HL-60 (cell line): ENCODE measurements at regions not wholly inside any gene's neighbourhood (a gene's known extent, or its start where the extent isn't known, plus 50 kb on each side); places are given as distances from the start of the nearest gene placed in this dataset.

ENCODE experiments used
- POLR2AphosphoS5 ChIP-seq: IDR thresholded peaks from 2 replicates; pipeline ENCODE4 v1.6.1; 2012; ENCODE audit warnings: low read depth
- TF ChIP-seq, protein P1 (sequence below): IDR thresholded peaks from one replicate; pipeline ENCODE4 v1.5.1; 2011; ENCODE audit warnings: low read length, control low read depth, inconsistent platforms; ENCODE audit not compliant: insufficient read depth
- TF ChIP-seq, protein P2 (sequence below): IDR thresholded peaks from 2 replicates; pipeline ENCODE4 v1.6.1; 2012; ENCODE audit warnings: low read depth; ENCODE audit not compliant: insufficient replicate concordance

DNA sequence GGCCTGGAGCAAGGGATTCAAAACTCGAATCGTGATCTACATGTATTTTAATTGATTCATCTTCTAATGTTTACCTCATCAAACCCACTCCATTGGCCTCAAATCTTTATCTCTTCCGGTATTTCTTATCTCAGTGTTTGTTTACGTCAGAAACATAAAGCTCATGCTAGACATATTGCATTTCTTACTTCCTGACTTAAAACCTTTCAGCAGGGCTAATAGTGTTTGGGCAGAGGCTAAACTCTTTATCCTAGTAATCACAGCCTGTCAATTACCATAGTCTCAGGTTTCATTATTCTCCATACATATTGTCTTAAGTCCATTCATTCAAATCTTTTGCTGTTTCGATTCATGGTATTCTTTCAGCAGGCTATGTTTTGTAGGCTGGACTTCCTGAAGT lies 81.3 kb upstream of the AGR3 start:
- TF ChIP-seq, protein P1, sequence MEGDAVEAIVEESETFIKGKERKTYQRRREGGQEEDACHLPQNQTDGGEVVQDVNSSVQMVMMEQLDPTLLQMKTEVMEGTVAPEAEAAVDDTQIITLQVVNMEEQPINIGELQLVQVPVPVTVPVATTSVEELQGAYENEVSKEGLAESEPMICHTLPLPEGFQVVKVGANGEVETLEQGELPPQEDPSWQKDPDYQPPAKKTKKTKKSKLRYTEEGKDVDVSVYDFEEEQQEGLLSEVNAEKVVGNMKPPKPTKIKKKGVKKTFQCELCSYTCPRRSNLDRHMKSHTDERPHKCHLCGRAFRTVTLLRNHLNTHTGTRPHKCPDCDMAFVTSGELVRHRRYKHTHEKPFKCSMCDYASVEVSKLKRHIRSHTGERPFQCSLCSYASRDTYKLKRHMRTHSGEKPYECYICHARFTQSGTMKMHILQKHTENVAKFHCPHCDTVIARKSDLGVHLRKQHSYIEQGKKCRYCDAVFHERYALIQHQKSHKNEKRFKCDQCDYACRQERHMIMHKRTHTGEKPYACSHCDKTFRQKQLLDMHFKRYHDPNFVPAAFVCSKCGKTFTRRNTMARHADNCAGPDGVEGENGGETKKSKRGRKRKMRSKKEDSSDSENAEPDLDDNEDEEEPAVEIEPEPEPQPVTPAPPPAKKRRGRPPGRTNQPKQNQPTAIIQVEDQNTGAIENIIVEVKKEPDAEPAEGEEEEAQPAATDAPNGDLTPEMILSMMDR = no peak
- no peak for TF ChIP-seq POLR2AphosphoS5
- TF ChIP-seq, protein P2, sequence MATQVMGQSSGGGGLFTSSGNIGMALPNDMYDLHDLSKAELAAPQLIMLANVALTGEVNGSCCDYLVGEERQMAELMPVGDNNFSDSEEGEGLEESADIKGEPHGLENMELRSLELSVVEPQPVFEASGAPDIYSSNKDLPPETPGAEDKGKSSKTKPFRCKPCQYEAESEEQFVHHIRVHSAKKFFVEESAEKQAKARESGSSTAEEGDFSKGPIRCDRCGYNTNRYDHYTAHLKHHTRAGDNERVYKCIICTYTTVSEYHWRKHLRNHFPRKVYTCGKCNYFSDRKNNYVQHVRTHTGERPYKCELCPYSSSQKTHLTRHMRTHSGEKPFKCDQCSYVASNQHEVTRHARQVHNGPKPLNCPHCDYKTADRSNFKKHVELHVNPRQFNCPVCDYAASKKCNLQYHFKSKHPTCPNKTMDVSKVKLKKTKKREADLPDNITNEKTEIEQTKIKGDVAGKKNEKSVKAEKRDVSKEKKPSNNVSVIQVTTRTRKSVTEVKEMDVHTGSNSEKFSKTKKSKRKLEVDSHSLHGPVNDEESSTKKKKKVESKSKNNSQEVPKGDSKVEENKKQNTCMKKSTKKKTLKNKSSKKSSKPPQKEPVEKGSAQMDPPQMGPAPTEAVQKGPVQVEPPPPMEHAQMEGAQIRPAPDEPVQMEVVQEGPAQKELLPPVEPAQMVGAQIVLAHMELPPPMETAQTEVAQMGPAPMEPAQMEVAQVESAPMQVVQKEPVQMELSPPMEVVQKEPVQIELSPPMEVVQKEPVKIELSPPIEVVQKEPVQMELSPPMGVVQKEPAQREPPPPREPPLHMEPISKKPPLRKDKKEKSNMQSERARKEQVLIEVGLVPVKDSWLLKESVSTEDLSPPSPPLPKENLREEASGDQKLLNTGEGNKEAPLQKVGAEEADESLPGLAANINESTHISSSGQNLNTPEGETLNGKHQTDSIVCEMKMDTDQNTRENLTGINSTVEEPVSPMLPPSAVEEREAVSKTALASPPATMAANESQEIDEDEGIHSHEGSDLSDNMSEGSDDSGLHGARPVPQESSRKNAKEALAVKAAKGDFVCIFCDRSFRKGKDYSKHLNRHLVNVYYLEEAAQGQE = no peak
